Panc1 (cell line): ENCODE measurements at regions not wholly inside any gene's neighbourhood (a gene's known extent, or its start where the extent isn't known, plus 50 kb on each side); places are given as distances from the start of the nearest gene placed in this dataset.

Source experiments
- ATAC-seq: fragments of 200-7000 bp; cut with Tn5 transposase; 2 replicates; pipeline ENCODE4 v1.9.1; 2020; ENCODE audit warnings: mild to moderate bottlenecking, moderate library complexity
- BruUV-seq: library from RNA; stranded (reverse); fragments of 400-500 nt; replicated peaks from 2 replicates; lab custom pipeline; 2021; lab: Mats Ljungman, UMichigan
- CTCF ChIA-PET: fragments of 300-600 bp; sonication (Branson Sonifier 250); formaldehyde crosslinking; loops from one replicate; lab custom pipeline; 2022; ENCODE audit warnings: antibody characterized with exemption; lab: Charles Lee
- POLR2A ChIA-PET: fragments of 300-600 bp; sonication (Branson Sonifier 250); formaldehyde crosslinking; loops from one replicate; lab custom pipeline; 2022; ENCODE audit warnings: antibody characterized with exemption; lab: Charles Lee
- DNase-seq: peaks from one replicate; pipeline ENCODE4 v3.0.0-alpha.2; 2010; ENCODE audit warnings: low read depth, low spot score
- H3K27ac ChIP-seq: 2 replicates; pipeline ENCODE4 v1.5.1; 2011; ENCODE audit warnings: mild to moderate bottlenecking, low read length, inconsistent platforms
- H3K27me3 ChIP-seq: fragments of 200-500 bp; sonication (Bioruptor generic); 2 replicates; pipeline ENCODE4 v1.6.0; 2014; ENCODE audit warnings: low read length, inconsistent platforms; ENCODE audit not compliant: control insufficient read depth, insufficient read depth
- H3K36me3 ChIP-seq: fragments of 200-500 bp; sonication (Bioruptor generic); 2 replicates; pipeline ENCODE4 v1.5.1; 2014; ENCODE audit warnings: inconsistent platforms, mild to moderate bottlenecking, low read length, moderate library complexity; ENCODE audit not compliant: control insufficient read depth, insufficient read depth
- H3K4me1 ChIP-seq: 2 replicates; pipeline ENCODE4 v1.5.1; 2011; ENCODE audit warnings: inconsistent platforms, mild to moderate bottlenecking, low read length, moderate library complexity; ENCODE audit not compliant: control insufficient read depth, insufficient read depth
- H3K4me3 ChIP-seq, 2 experiments: 2 replicates each; pipeline ENCODE4 v1.5.1; 2011 to 2012; ENCODE audit warnings: low read depth in 2 of 2, low read length in 2 of 2, mild to moderate bottlenecking in 2 of 2, inconsistent platforms in 1 of 2, moderate library complexity in 1 of 2
- H3K9me3 ChIP-seq: fragments of 200-500 bp; sonication (Bioruptor generic); 2 replicates; pipeline ENCODE4 v1.5.1; 2014; ENCODE audit warnings: low read depth, mild to moderate bottlenecking, inconsistent platforms, low read length, moderate library complexity; ENCODE audit not compliant: control insufficient read depth, insufficient read depth
- POLR2AphosphoS5 ChIP-seq: IDR thresholded peaks from 2 replicates; pipeline ENCODE4 v1.6.1; 2012; ENCODE audit warnings: mild to moderate bottlenecking, low read depth, low read length, moderate library complexity
- SIN3A ChIP-seq: IDR thresholded peaks from 2 replicates; pipeline ENCODE4 v1.6.1; 2012; ENCODE audit warnings: low read depth, mild to moderate bottlenecking, low read length, moderate library complexity, borderline replicate concordance; ENCODE audit not compliant: insufficient read depth
- TCF7L2 ChIP-seq: IDR thresholded peaks from 2 replicates; pipeline ENCODE4 v1.6.1; 2011; ENCODE audit warnings: mild to moderate bottlenecking, low read depth, low read length, inconsistent platforms
- in situ Hi-C: cut with HindIII; loops from 2 replicates; pipeline ENCODE4 v1.10.0; 2016; ENCODE audit warnings: low sequenced_read_pairs, low pct_unique_long_range_greater_than_20kb
- intact Hi-C: fragments of 100-400 bp; cut with micrococcal nuclease; formaldehyde crosslinking; loops from one replicate; pipeline ENCODE4 v1.10.0; 2022; ENCODE audit not compliant: unreplicated experiment
- TF ChIP-seq, protein P1 (sequence below): fragments of 450-650 bp; IDR thresholded peaks from 2 replicates; pipeline ENCODE4 v1.5.1; 2017; ENCODE audit warnings: mild to moderate bottlenecking
- TF ChIP-seq, protein P2 (sequence below), 2 experiments: IDR thresholded peaks; 2 replicates each; pipeline ENCODE4 v1.6.1; 2011 to 2012; ENCODE audit warnings: low read depth in 2 of 2, control low read depth in 1 of 2, low read length in 1 of 2, mild to moderate bottlenecking in 1 of 2, moderate library complexity in 1 of 2; ENCODE audit not compliant: insufficient read depth in 1 of 2

DNA sequence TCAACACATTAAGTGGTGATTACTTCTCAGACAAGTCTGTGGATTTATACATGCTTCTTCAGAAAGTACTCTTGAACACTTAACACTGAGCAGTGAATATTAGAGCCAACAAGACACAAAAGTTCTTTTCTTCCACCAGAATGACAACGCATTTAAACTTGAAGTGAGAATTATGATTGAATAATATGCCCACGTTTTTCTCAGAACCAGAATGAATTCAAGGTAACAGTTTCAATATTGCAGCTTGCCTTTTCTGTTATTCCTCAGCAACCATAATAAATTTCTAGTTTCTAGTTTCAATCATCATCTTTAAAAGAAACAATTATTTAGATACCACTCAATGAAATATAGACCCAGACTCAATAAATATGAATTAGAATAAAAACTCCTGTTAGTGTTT, 547.0 kb downstream of the NUP35 start:
- no TSS peak for BruUV-seq
- Histone ChIP-seq H3K27me3 (no peaks in the 10 kb centered on the region), H3K4me3 (no peak overlapping the region), H3K36me3 (no peaks in the 10 kb centered on the region), H3K27ac (no peak overlapping the region), H3K9me3 (no peaks in the 10 kb centered on the region), H3K4me1 (no peaks in the 10 kb centered on the region)
- CTCF ChIA-PET, result no interaction called here
- DNase-seq, result no peak
- no peak for ATAC-seq
- POLR2A ChIA-PET, result no interaction called here
- TF ChIP-seq POLR2AphosphoS5 (no peak), SIN3A (no peak), TCF7L2 (no peak)
- TF ChIP-seq, protein P1, sequence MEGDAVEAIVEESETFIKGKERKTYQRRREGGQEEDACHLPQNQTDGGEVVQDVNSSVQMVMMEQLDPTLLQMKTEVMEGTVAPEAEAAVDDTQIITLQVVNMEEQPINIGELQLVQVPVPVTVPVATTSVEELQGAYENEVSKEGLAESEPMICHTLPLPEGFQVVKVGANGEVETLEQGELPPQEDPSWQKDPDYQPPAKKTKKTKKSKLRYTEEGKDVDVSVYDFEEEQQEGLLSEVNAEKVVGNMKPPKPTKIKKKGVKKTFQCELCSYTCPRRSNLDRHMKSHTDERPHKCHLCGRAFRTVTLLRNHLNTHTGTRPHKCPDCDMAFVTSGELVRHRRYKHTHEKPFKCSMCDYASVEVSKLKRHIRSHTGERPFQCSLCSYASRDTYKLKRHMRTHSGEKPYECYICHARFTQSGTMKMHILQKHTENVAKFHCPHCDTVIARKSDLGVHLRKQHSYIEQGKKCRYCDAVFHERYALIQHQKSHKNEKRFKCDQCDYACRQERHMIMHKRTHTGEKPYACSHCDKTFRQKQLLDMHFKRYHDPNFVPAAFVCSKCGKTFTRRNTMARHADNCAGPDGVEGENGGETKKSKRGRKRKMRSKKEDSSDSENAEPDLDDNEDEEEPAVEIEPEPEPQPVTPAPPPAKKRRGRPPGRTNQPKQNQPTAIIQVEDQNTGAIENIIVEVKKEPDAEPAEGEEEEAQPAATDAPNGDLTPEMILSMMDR, result no peak
- TF ChIP-seq, protein P2, sequence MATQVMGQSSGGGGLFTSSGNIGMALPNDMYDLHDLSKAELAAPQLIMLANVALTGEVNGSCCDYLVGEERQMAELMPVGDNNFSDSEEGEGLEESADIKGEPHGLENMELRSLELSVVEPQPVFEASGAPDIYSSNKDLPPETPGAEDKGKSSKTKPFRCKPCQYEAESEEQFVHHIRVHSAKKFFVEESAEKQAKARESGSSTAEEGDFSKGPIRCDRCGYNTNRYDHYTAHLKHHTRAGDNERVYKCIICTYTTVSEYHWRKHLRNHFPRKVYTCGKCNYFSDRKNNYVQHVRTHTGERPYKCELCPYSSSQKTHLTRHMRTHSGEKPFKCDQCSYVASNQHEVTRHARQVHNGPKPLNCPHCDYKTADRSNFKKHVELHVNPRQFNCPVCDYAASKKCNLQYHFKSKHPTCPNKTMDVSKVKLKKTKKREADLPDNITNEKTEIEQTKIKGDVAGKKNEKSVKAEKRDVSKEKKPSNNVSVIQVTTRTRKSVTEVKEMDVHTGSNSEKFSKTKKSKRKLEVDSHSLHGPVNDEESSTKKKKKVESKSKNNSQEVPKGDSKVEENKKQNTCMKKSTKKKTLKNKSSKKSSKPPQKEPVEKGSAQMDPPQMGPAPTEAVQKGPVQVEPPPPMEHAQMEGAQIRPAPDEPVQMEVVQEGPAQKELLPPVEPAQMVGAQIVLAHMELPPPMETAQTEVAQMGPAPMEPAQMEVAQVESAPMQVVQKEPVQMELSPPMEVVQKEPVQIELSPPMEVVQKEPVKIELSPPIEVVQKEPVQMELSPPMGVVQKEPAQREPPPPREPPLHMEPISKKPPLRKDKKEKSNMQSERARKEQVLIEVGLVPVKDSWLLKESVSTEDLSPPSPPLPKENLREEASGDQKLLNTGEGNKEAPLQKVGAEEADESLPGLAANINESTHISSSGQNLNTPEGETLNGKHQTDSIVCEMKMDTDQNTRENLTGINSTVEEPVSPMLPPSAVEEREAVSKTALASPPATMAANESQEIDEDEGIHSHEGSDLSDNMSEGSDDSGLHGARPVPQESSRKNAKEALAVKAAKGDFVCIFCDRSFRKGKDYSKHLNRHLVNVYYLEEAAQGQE (IDR thresholded peaks at IDR 0.05; ENCODE audit: insufficient read depth in 1 of 2, low read depth in 2 of 2, low read length in 1 of 2), result no peak
- in situ Hi-C loops (no loop called here), intact Hi-C loops (no loop called here)

DNA sequence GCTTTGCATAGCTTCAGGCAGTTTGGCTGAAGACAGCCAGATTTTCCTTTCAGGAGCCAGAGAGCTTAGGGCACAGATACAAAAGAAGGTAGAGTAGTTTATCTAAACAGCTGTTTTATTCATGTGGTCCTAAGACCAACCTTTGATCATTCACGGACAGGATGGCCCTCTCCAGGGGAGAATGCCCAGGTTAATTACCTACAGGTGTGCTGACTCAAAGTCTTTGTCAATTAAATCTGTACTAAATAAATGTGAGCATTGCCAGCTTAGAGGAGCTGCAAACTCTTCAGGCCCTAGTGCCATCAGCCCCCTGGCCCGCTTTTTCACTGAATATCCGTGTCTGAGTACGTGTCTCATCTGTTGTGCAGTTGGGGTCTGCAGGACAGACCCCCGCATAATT, 554.7 kb downstream of the NUP35 start:
- H3K4me1 ChIP-seq, result no peaks in the 10 kb centered on the region
- no peak for TF ChIP-seq POLR2AphosphoS5
- no peak for TF ChIP-seq SIN3A
- TF ChIP-seq, protein P2 (IDR thresholded peaks at IDR 0.05; ENCODE audit: insufficient read depth in 1 of 2, low read depth in 2 of 2, low read length in 1 of 2), result no peak
- TF ChIP-seq TCF7L2, result no peak
- TF ChIP-seq, protein P1, result no peak
- ChIA-PET CTCF (no interaction called here), POLR2A (no interaction called here)
- intact Hi-C loops, result no loop called here
- H3K27ac ChIP-seq, result no peak overlapping the region
- no peak overlapping the region for H3K4me3 ChIP-seq
- in situ Hi-C loops, result no loop called here
- no peak for DNase-seq
- H3K36me3 ChIP-seq, result no peaks in the 10 kb centered on the region
- H3K9me3 ChIP-seq, result no peaks in the 10 kb centered on the region
- BruUV-seq, result no TSS peak
- no peak for ATAC-seq
- no peaks in the 10 kb centered on the region for H3K27me3 ChIP-seq
